ENCODE measurements at regions not wholly inside any gene's neighbourhood (a gene's known extent, or its start where the extent isn't known, plus 50 kb on each side); places are given as distances from the start of the nearest gene placed in this dataset.
A peak's percentile ranks its signal among the peaks of the same experiment; 100 is the strongest.

DNA sequence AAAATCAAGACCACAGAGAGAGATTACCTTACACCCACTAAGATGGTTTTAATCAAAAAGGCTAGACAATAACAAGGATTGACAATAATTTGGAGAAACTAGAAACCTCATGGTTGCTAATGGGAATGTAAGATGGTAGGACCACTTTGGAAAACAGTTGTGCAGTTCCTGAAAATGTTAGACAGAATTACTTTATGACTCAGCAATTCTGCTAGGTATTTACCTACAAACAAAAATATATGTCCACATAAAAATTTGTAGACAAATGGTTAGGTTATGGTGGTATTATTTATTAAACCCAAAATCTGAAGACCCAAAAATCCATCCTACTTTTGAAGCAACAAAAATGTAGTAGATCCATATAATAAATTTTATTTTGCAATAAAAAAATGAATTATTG is 1027.0 kb upstream of the ADGRL3 start:
- DNase-seq (ENCODE audit: low spot score): no peak

GRCh38 chr4:60173718-60174117 is 1026.4 kb upstream of the ADGRL3 start:
- no peak for DNase-seq (ENCODE audit: low spot score)

DNA sequence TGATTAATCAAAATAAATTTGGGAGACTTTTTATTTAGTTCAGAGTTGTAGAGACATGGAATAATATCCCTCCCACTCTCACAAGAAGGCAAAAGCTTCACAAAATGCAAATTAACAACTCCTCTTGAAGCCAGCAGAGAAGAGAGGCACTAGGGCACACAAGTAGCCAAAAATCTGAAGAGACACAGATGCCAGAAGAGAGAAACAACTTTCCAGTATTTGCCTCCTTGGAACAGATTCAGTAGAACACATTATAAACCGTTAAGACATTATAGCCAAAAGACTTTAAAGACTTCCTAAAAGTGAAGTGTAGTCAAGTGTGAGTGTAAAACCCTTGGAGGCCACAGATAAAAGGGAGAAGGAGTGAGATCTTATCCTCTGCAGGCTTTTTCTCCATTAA is 1024.9 kb upstream of the ADGRL3 start:
- DNase-seq (ENCODE audit: low spot score): no peak

- no peak for DNase-seq (ENCODE audit: low spot score)
Observed at GRCh38 chr4:60187428-60187827, 1012.7 kb upstream of the ADGRL3 start.

DNA sequence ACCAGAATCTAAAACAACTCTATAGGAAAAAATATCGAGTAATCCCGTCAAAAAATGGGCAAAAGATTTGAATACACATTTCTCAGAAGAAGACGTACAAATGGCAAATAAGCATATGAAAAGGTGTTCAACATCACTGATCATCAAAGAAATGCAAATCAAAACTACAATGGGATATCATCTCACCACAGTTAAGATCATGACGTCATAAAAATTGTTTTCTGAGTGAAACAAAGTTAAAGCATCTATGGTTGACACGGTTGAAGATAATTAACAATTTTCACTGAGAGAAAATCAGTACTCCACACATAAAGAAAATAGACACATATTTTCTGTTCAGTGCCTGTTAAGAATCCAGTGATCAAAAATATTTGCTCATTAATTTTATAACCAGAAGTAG is 1010.8 kb upstream of the ADGRL3 start:
- DNase-seq (ENCODE audit: low spot score): no peak

DNA sequence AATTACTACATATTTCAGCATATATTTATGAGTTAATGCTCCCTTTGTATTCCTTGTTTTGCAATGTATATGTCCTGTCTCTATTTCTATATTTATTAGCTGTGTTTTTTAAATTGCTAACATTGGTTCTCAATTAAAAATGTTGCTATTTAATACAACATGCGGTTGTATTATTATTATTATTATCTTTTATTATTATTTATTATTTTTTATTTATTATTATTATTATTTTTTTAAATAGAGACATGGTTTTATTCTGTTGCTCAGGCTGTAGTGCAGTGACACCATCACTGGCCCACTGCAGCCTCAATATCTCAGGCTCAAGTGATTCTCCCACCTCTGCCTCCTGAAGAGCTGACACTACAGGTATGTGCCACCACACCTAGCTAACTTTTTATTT is 1005.9 kb upstream of the ADGRL3 start:
- DNase-seq (ENCODE audit: low spot score): no peak

GRCh38 chr4:60195256-60195655 is 1004.9 kb upstream of the ADGRL3 start:
- DNase-seq (ENCODE audit: low spot score): no peak

GRCh38 chr4:60201052-60201673 is 999.0 kb upstream of the ADGRL3 start:
- peak; percentile 62 for DNase-seq (ENCODE audit: low spot score)

- DNase-seq (ENCODE audit: low spot score): no peak
Observed at GRCh38 chr4:60209588-60209987, 990.5 kb upstream of the ADGRL3 start.

GRCh38 chr4:60215906-60216305 is 984.2 kb upstream of the ADGRL3 start:
- no peak for DNase-seq (ENCODE audit: low spot score)

GRCh38 chr4:60216752-60217151 is 983.4 kb upstream of the ADGRL3 start:
- no peak for DNase-seq (ENCODE audit: low spot score)

DNA sequence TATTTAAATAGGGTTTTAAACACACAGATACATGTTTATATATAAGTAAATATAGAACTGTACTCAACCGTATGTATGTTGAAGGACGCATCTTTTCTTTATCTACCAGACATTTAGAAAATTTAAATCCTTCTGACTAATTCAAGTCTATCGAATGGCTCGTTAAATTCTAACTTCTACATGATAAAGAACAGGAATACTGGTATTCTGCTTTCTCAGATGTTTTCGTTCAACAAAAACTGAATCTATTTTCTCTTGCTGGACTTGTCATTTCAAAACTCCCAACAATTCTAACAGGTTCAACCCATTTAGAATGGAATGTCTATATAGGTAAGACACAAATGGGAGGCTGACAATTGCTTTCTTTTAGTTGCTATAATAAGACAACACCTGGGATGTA is 978.3 kb upstream of the ADGRL3 start:
- DNase-seq (ENCODE audit: low spot score): no peak

DNA sequence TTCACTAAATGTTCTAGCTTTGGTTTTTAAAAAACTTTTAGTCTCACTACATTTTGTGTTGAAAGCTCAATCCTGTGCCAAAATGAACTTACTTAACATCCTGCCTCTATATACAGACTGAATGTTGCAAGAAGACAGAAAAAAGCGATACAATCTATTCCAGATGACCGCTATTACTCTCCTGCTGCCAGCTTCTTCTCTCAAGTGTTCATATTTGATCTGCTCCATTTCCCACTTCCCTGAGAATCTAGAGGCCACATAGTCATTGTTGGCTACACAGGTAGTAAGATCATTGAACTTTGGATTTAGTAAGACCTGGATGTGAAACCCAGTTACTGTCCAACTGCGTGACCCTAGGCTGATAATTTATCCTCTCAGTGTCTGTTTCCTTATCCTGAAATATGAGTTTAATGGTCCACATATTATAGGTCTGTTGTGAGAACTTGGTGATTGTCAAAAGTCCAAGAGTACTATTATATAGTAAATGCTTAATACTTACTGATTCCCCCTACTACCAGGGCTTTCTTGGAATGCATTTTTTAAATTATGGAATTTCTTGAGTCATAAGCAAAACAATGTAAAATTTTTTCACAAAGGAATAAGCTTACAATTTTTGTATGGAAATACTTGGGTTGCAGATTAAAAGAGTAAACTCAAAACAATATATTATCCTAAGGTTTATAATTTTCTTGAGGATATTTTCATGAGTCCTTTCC is 976.8 kb upstream of the ADGRL3 start:
- no peak for DNase-seq (ENCODE audit: low spot score)

DNA sequence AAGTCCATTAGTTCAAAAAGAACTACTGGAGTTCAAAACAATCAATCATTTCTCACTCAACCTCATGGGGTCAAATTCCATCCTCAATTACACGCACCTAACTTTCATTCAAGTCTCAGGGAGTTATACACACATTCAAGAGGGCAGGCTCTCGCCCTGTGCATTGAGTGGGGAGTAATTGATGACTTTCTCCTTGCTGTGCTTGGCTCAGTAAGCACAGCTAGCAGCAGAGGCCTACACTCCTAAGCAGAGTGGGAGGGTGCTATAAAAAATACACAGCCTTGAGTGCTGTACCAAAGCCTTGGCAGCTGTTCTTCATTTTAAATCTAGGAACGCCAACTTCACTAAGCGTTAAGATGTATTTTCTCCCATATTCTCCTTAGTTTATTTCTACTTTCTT is 958.3 kb upstream of the ADGRL3 start:
- DNase-seq (ENCODE audit: low spot score): peak; percentile 50

- no peak for DNase-seq (ENCODE audit: low spot score)
Observed at GRCh38 chr4:60249784-60250183, 950.3 kb upstream of the ADGRL3 start.

DNA sequence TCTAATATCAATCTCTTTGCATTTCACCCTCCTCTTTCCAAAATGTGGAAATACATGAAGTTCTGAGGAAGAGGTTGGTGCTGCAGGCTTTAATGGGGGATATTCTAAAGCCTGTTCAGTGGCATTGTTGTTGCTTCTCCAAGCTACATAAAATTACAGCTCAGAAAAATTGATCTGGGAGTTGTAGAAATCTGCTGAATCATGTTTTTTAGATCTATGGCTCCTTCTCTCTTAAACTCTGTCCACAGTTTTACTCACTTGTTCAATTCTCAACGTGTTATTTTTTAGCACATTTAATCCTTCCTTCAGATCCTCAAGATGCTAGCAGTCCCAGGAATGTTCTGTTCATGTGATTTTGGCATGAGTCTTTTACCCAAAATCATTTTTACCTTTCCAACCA is 949.5 kb upstream of the ADGRL3 start:
- DNase-seq (ENCODE audit: low spot score): no peak

GRCh38 chr4:60259781-60260180 is 940.3 kb upstream of the ADGRL3 start:
- no peak for DNase-seq (ENCODE audit: low spot score)

GRCh38 chr4:60266505-60266904 is 933.6 kb upstream of the ADGRL3 start:
- no peak for DNase-seq (ENCODE audit: low spot score)

GRCh38 chr4:60296386-60296785 is 903.7 kb upstream of the ADGRL3 start:
- DNase-seq (ENCODE audit: low spot score): no peak

DNA sequence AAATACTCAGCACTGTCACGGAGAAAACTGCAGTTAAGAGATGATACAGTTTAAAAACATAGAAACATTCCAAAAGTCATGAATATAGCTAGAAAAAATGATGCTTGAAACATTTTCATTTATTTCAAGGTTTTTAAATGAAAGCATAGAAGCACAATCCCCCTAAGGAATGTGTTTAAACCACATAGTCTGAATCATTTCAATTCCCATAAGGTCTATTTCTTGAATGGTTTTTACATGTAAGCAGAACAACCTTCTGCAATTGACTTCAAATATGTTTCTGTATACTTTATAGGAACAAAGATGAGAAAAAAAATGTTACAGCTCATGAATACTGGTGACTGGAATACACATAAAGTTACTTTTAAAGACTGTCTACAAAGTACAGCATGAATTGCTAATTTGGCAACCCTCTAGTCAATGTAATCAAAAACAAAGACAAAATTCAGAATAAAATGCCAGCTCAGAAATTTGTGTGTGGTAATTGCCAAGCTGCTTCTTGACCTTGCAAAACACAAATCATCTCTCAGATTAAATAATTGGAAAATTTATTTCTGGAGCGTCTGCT is 886.4 kb upstream of the ADGRL3 start:
- no peak for DNase-seq (ENCODE audit: low spot score)

DNA sequence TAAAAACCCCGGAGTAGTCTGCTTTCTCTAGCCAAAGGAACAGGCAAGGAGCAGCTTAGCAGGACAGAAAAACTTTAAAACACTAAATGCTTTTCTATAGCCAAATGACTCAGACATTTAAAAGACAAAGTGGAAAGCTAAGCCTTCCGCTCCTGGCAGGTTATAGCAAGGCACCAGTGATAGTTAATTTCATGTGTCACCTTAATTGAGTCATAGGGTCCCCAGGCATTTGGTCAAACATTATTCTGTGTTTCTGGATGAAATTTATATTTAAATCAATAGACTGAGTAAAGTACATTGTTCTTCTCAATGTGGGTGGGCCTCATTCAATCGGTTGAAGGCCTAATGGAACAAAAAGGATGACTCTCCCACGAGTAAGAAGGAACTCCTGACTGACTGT is 885.7 kb upstream of the ADGRL3 start:
- no peak for DNase-seq (ENCODE audit: low spot score)

GRCh38 chr4:60315586-60315985 is 884.5 kb upstream of the ADGRL3 start:
- DNase-seq (ENCODE audit: low spot score): no peak

GRCh38 chr4:60326735-60327134 is 873.4 kb upstream of the ADGRL3 start:
- no peak for DNase-seq (ENCODE audit: low spot score)

GRCh38 chr4:60327651-60328050 is 872.5 kb upstream of the ADGRL3 start:
- DNase-seq (ENCODE audit: low spot score): no peak
